GM18868 (cell line): ENCODE measurements at regions not wholly inside any gene's neighbourhood (a gene's known extent, or its start where the extent isn't known, plus 50 kb on each side); places are given as distances from the start of the nearest gene placed in this dataset.
A peak's percentile ranks its signal among the peaks of the same experiment; 100 is the strongest.

Experiments used
- ATAC-seq: cut with Tn5 transposase; IDR thresholded peaks from one replicate; pipeline ENCODE4 v1.9.1; 2021; ENCODE audit warnings: mild to moderate bottlenecking, moderate library complexity; ENCODE audit not compliant: unreplicated experiment

- ATAC-seq, result no peak
Observed at GRCh38 chr6:169937389-169938261, 186.2 kb downstream of the ERMARD start.

GRCh38 chr6:169936355-169936975 is 185.0 kb downstream of the ERMARD start:
- no peak for ATAC-seq

GRCh38 chr6:169935861-169936260 is 184.4 kb downstream of the ERMARD start:
- ATAC-seq, result no peak

GRCh38 chr6:169935348-169935718 is 183.9 kb downstream of the ERMARD start:
- ATAC-seq, result no peak

- ATAC-seq, result no peak
Observed at GRCh38 chr6:169934699-169935347, 183.4 kb downstream of the ERMARD start.

GRCh38 chr6:169933839-169934698 is 182.6 kb downstream of the ERMARD start:
- no peak for ATAC-seq

GRCh38 chr6:169933251-169933821 is 181.9 kb downstream of the ERMARD start:
- ATAC-seq, result no peak

- no peak for ATAC-seq
Observed at GRCh38 chr6:169932491-169932890, 181.1 kb downstream of the ERMARD start.

- no peak for ATAC-seq
Observed at GRCh38 chr6:169931261-169931660, 179.8 kb downstream of the ERMARD start.

- no peak for ATAC-seq
Observed at GRCh38 chr6:169930799-169931198, 179.4 kb downstream of the ERMARD start.

- ATAC-seq, result no peak
Observed at GRCh38 chr6:169927711-169928110, 176.3 kb downstream of the ERMARD start.

GRCh38 chr6:169926617-169927417 is 175.4 kb downstream of the ERMARD start:
- no peak for ATAC-seq

- no peak for ATAC-seq
Observed at GRCh38 chr6:169923468-169924464, 172.3 kb downstream of the ERMARD start.

- ATAC-seq, result peak; percentile 53
Observed at GRCh38 chr6:169921853-169922824, 170.7 kb downstream of the ERMARD start.

- no peak for ATAC-seq
Observed at GRCh38 chr6:169921217-169921616, 169.8 kb downstream of the ERMARD start.

- ATAC-seq, result no peak
Observed at GRCh38 chr6:169920359-169921020, 169.1 kb downstream of the ERMARD start.
